ENCODE measurements at regions not wholly inside any gene's neighbourhood (a gene's known extent, or its start where the extent isn't known, plus 50 kb on each side); places are given as distances from the start of the nearest gene placed in this dataset.
"Not testable (repeated sequence)": the region's sequence is repeated elsewhere in the genome, so short reads cannot be mapped to it uniquely, and the experiment has no call there.

DNA sequence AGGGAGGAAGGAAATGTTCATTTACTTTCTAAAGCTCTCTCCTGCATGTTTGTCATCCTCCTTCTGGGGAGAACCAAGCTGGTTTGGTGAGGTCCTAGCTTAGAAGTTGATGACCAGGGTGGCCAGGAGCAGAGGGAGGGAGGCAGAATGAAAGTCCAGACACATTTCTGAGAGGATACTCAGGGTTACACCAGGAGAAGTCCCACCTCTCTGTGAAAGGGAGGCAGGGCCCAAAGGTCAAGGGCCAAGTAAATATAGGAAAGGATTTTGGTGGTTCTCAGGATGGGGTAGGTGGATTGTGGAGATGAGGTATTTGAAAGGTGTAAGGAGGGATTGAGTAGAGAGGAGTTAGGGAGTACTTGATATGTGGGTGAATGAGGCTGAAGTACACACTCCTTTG, 58.0 kb upstream of the FBXO11 start:
- H3K36me3 ChIP-seq (ENCODE audit: insufficient read depth in 1 of 2, low read depth in 1 of 2), result no peaks in the 10 kb centered on the region
- TF ChIP-seq, protein P1, sequence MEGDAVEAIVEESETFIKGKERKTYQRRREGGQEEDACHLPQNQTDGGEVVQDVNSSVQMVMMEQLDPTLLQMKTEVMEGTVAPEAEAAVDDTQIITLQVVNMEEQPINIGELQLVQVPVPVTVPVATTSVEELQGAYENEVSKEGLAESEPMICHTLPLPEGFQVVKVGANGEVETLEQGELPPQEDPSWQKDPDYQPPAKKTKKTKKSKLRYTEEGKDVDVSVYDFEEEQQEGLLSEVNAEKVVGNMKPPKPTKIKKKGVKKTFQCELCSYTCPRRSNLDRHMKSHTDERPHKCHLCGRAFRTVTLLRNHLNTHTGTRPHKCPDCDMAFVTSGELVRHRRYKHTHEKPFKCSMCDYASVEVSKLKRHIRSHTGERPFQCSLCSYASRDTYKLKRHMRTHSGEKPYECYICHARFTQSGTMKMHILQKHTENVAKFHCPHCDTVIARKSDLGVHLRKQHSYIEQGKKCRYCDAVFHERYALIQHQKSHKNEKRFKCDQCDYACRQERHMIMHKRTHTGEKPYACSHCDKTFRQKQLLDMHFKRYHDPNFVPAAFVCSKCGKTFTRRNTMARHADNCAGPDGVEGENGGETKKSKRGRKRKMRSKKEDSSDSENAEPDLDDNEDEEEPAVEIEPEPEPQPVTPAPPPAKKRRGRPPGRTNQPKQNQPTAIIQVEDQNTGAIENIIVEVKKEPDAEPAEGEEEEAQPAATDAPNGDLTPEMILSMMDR (IDR thresholded peaks at IDR 0.05), result no peak
- intact Hi-C loops (cut with DNase I), result no loop called here
- no peaks in the 10 kb centered on the region for H3K4me1 ChIP-seq
- no peaks in the 10 kb centered on the region for H3K27me3 ChIP-seq (ENCODE audit: insufficient read depth in 3 of 3, low read length in 2 of 3)
- H3K4me3 ChIP-seq, result no peak overlapping the region
- DNase-seq, result no peak
- ATAC-seq, result no peak
- no peaks in the 10 kb centered on the region for H3K9me3 ChIP-seq
- no peak overlapping the region for H3K27ac ChIP-seq

DNA sequence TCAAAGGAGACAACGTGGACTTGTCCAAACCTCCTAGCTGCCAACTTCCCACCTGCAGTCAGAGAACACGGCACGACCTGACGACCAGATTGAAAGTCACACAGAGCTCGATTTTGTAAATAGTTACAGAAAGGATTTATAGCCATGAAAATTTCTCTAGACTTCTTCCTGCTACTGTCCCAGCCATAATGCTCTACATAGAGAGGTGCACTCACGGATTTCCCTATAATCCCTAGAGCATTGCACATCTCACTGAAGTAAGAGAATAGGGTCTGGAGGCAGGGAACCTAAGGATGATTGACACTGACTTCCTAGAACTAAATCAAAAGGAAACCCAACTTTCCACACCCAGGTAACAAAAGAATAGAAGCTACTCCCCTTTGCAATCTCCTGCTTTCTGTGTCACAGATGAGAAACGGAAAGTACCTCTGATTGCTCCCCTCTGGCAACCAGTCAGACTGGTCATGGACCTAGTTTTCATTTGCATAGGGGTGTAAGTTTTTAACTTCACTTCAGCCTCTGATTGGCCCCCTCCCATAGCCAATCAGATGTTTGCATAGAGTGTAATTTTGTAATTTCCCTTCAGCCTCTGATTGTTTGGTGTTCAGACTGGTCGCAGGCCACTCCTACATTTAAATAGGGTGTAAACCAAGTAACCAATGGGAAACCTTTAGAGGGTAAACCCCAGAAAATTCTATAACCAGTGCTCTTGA, 58.6 kb upstream of the FBXO11 start:
- 63 to 75% (median 65%) methylated on average over 8 of the region's 8 CpGs for WGBS, 3 donors
- TF ChIP-seq, protein P1 (IDR thresholded peaks at IDR 0.05), result no peak
- no peak overlapping the region for H3K4me3 ChIP-seq

DNA sequence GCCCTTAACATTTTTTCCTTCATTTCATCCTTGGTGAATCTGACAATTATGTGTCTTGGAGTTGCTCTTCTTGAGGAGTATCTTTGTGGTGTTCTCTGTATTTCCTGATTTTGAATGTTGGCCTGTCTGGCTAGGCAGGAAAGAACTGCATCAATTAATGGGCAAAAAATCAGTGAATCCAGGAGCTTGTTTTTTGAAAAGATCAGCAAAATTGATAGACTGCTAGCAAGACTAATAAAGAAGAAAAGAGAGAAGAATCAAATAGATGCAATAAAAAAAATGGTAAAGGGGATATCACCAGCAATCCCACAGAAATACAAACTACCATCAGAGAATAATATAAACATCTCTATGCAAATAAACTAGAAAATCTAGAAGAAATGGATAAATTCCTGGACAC, 70.4 kb upstream of the FBXO11 start:
- H3K4me1 ChIP-seq; H3K9me3 ChIP-seq; H3K4me3 ChIP-seq; DNase-seq; H3K27me3 ChIP-seq (ENCODE audit: insufficient read depth in 3 of 3, low read length in 2 of 3); H3K36me3 ChIP-seq (ENCODE audit: insufficient read depth in 1 of 2, low read depth in 1 of 2); intact Hi-C loops (cut with DNase I); ATAC-seq; H3K27ac ChIP-seq: not testable (repeated sequence)

More for the DNA sequence above, 58.6 kb upstream of the FBXO11 start:
- Histone ChIP-seq H3K27ac (no peak overlapping the region), H3K9me3 (no peaks in the 10 kb centered on the region), H3K27me3 (ENCODE audit: insufficient read depth in 3 of 3, low read length in 2 of 3) (no peaks in the 10 kb centered on the region), H3K4me1 (no peaks in the 10 kb centered on the region), H3K36me3 (ENCODE audit: insufficient read depth in 1 of 2, low read depth in 1 of 2) (no peaks in the 10 kb centered on the region)
- intact Hi-C loops (cut with DNase I), result no loop called here
- ATAC-seq, result no peak
- DNase-seq, result no peak

DNA sequence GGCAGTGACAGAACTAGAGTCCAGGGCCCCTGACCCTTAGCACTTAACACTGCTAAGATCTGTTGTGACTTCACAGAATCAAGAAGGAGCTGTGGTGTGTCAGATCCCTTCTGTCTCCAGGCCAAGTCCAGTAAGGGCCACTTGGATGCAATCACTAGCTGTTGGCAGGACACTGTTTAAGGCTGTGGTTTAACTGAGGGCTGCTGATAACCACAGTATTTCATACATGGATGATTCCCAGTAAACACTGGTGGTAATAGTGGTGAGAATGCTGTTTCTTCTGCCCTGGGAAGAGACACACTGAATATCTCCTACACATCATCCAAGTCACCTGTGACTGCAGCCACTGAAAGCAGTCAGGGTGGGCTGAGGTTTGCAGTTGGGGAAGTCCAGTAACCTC, 77.7 kb upstream of the FBXO11 start:
- no peak overlapping the region for H3K27ac ChIP-seq
- intact Hi-C loops (cut with DNase I), result no loop called here
- ATAC-seq (no peak), DNase-seq (no peak)
- no peaks in the 10 kb centered on the region for H3K4me1 ChIP-seq
- H3K4me3 ChIP-seq, result no peak overlapping the region
- no peaks in the 10 kb centered on the region for H3K36me3 ChIP-seq (ENCODE audit: insufficient read depth in 1 of 2, low read depth in 1 of 2)
- no peaks in the 10 kb centered on the region for H3K9me3 ChIP-seq
- TF ChIP-seq, protein P1 (IDR thresholded peaks at IDR 0.05), result no peak
- H3K27me3 ChIP-seq (ENCODE audit: insufficient read depth in 3 of 3, low read length in 2 of 3), result no peaks in the 10 kb centered on the region

DNA sequence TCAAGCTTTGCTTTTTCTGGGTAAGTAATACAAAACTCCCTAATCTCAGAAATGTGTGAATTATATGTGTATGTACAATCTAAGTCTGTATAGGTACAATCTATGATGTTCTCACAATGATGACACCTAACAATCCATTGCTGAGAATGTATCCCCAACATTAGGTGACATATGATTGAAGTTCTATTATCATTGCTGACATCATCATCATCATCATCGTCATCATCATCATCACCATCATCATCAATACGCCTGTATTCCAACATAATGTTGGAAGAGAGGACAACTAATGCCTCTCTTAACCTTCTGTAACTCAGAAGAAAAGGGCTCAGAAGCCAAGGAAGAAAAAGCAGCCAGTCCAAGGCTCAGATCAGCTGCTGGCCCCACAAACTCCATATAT, 84.2 kb upstream of the FBXO11 start:
- TF ChIP-seq, protein P1 (IDR thresholded peaks at IDR 0.05), result no peak
- WGBS, 3 donors, result 94 to 99% (median 95%) methylated on average over 2 of the region's 2 CpGs
- Histone ChIP-seq H3K4me3 (no peak overlapping the region), H3K4me1 (no peaks in the 10 kb centered on the region), H3K27me3 (ENCODE audit: insufficient read depth in 3 of 3, low read length in 2 of 3) (no peaks in the 10 kb centered on the region), H3K27ac (no peak overlapping the region), H3K36me3 (ENCODE audit: insufficient read depth in 1 of 2, low read depth in 1 of 2) (no peaks in the 10 kb centered on the region), H3K9me3 (no peaks in the 10 kb centered on the region)
- no peak for DNase-seq
- ATAC-seq, result no peak
- intact Hi-C loops (cut with DNase I), result no loop called here

All from psoas muscle (tissue), 7 donors.